GM18870 (cell line): ENCODE measurements at regions not wholly inside any gene's neighbourhood (a gene's known extent, or its start where the extent isn't known, plus 50 kb on each side); places are given as distances from the start of the nearest gene placed in this dataset.
A peak's percentile ranks its signal among the peaks of the same experiment; 100 is the strongest.

Experiments
- ATAC-seq: cut with Tn5 transposase; IDR thresholded peaks from one replicate; pipeline ENCODE4 v1.9.1; 2021; ENCODE audit warnings: moderate library complexity; ENCODE audit not compliant: unreplicated experiment

DNA sequence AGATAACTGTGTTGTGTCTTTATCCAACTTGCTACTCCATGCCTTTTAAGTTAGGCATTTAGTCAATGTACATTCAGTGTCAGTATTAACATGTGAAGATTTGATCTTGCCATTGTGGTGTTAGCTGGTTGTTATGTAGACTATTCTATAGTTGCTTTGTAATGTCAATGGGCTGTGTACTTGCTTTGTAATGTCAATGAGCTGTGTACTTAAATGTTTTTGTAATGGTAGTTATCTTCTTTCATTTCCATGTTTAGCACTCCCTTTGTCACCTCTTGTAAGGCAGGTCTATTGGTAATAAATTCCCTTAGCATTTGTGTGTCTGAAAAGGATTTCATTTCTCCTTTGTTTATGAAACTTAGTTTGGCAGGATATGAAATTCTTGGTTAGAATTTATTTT lies 53.4 kb downstream of the MC4R start:
- ATAC-seq, result no peak

GRCh38 chr18:60311676-60312360 lies 60.8 kb downstream of the MC4R start:
- no peak for ATAC-seq

DNA sequence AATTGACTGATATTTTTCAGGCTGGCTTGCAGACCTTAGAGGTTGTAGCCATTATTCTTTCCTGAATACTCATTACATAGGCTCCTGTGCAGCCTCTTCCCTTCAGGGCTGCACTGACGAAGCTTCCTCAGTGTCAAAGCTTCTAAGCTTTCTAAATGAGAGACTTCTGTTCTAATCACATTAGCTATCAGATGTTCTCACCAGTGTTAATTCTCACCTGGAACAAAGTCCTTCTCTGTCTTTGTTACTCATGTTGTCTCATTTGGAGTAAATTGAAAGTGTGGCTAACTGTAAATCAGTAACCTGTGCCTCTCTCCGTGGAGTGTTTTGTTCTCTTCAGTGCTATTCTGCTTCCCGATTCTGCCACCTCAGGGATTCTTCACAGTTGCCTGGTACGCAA lies 76.9 kb downstream of the MC4R start:
- ATAC-seq, result no peak

- ATAC-seq, result no peak
Measured at GRCh38 chr18:60292186-60292585, 80.4 kb downstream of the MC4R start.

- ATAC-seq, result no peak
Measured at GRCh38 chr18:60279391-60279790, 93.2 kb downstream of the MC4R start.

- ATAC-seq, result no peak
Measured at GRCh38 chr18:60277855-60278480, 94.6 kb downstream of the MC4R start.

GRCh38 chr18:60267391-60268058 lies 105.0 kb downstream of the MC4R start:
- ATAC-seq, result no peak

DNA sequence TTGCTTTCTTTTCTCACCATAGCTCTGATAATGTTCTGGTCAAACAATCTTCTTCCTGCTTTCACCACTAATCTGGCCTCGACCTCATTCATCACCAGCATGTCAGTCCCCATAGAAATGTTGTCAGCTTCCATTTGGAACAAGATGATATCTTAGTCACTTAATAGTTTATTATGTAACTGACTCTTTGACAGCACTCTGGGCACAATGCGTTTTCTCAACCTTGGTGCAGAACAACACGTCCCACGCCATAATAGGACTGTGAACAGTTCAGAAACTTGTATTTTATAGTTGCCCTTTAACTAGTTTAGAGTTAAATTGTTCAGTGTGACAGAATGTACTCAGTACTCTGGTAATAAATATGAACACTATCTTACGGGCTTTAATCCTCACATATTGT lies 106.0 kb downstream of the MC4R start:
- no peak for ATAC-seq

DNA sequence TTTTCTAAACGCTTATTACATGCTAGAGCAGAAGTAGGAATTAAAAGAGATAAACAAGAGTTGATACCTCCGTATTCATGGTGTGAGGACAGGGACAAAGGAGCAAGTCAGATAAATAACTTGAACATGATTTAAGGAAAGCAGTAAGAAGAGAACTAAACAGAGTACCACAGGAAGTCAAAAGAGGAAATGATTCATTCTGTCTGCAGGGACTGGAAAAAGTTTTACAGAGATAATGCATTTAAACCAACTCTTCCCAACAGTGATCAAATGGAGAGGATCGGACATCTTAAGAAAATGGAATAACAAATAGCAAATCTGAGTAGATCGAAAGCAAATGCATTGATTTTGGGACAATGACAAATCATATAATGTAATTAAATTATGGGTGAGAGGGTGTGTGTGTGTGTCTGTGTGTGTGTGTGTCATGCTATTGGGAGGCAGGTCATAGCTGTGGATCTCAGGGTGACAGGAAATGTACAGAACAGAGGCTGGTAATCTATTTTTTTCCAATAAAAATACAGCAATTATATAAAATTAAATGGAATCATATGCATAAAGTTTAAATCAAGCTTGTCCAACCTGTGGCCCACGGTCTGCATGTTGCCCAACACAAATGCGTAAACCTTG lies 113.4 kb downstream of the MC4R start:
- ATAC-seq, result peak; percentile 83

GRCh38 chr18:60249388-60249787 lies 123.2 kb downstream of the MC4R start:
- ATAC-seq, result no peak

DNA sequence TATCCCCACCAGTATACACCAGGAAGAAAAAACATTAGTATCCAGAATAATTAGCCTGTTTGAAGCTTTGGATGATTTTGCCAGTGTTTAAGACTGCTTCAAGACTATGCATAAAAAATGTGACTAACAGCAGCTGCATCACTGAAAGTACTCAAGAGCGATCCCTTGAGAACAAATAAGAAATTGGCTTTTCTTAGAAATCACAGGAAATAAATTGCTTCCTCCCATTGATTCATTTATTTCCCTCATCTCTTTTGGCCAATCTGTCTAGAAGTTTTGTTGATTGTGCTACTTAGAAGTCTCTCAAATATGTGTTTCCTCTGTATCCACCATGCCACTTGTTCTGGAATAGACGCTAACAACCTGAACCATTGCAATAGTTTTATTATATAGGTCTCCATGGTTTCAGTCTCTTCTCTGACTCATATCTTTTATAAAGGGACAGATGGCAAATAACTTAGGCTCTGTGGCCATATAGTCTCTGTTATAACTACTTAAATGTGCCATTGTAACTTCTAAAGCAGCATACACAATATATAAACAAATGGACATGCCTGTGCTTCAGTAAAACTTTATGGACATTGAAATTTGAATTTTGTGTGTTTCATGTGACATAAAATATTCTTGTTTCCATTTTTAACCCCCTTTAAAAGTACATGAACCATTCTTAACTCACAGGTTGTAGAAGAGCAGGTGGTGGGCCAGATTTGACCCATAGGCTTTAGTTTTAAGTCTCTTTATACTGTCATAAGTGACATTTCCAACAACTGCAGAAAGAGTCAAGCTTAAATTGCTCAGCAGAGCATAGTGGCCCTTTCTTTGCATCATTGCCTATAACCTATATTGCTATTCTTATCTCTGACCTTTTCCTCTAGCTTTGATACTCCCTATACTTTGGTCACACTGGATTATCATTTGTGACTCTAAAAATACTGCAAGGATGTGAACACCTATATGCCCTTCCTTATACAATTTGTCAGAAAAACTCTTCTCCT lies 123.9 kb downstream of the MC4R start:
- no peak for ATAC-seq

DNA sequence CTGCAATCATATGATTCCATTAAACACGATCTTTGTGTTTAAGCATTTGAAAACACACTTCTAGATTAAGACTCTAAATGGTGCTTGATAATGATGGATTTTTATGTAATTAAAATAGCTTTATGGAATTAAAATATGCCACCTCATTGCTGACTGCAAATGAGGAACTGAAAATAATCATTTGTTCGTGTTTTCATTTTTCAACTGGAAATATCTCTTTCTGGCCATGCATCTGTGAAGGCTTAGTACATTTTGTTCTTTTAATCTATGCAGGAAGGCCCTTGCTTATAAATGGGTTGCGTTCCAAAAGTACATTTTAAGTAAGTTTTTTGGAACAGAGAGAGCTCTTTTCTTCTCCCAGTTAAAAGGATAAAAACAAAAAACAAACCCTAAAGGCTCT lies 125.5 kb downstream of the MC4R start:
- ATAC-seq, result peak; percentile 80

DNA sequence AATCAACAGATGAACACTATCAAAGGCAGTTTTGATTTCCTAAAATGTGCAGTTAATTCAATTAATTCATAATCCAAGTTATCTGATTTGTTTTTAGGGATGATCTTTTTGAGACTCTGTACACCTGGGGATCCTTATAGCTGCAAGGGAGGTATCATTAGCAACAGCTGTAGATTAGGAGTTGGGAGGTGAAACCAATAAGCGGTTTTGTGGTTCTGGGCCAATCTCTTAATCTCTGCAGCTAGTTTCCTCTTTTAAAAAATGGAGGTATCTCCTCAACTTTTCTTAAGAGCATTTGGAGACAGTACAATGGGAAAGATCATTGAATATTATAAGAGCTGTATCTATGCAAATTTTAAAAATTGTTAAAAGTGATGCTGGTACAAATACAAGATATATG lies 126.0 kb downstream of the MC4R start:
- peak; percentile 84 for ATAC-seq

DNA sequence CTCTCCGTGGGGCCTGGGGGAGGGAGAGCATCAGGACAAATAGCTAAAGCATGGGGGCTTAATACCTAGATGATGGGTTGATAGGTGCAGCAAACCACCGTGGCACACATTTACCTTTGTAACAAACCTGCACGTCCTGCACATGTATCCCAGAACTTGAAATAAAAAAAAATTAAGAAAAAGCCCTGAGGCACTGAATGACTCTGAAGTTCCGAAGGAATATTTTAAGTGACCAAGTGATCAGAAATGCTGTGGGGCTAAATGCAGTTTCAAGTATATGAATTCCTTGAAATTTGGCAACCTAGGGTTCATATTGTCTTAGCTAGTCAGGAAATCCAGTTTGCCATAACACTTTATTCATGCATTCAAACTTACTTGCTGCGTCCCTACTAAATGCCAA lies 127.5 kb downstream of the MC4R start:
- no peak for ATAC-seq

GRCh38 chr18:60239024-60239710 lies 133.4 kb downstream of the MC4R start:
- peak; percentile 95 for ATAC-seq

- ATAC-seq, result no peak
Measured at GRCh38 chr18:60235164-60235563, 137.4 kb downstream of the MC4R start.

DNA sequence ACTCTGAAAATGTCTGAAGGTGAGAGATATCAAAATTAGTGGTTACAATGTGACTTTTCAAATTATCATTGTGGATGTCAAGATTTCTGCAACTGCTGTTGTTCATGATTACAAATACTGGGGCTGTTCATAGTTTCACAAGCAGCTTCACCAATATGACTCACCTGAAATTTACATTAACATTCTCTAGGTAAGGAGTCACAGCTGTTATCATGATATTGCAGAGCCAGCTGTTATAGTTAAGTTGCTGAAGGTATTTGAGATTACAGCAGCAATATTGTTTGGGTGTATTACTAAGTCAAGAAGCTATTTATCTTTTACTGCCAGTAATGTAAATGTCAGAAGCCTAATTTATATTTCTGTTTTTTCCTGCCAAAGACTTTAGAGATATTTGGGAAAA lies 140.0 kb downstream of the MC4R start:
- peak; percentile 72 for ATAC-seq

DNA sequence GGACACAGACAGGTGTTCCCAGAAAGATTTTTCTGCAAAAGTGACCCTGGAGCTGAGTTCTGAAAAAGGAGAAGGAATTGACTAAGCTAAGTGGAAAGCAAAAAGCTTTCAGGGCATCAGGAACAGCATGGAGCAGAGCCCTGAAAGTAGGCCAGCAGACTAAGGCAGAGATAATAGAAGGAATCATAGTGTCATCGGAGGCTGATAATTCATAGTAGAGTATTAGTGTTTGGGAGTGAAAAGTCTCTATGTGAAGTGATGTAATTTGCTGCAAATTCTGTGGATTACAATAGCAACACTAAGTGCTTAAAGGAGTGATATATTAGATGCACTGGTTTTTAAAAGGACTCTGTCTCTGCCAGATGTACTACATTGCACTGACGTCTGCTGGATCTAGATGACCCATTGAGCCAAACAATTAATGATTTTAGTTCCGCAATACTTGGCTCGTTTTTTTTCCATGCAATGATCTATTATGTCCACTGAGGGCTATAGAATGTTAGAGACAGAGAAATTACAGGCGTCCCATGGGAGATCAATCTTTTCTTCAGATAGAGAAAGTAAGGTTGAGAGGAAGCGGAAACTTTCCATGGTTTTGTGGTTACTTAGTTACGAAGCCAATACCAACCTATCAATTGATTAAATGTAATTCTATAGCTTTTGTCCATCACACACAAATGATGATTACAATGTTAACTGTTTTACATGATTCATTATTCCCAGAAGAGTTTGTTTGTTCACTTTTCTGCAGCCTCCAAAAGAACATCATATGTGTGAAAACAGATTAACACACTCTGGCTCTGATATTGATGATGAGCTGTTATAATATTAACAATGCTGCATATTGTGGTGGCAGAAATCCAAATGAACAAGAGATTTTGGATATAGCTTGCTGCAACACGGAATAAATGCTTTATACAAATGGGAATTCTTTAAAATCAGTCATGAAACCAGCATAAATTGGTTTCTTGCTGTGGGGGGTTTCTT lies 143.7 kb downstream of the MC4R start:
- no peak for ATAC-seq

GRCh38 chr18:60215432-60215831 lies 157.1 kb downstream of the MC4R start:
- no peak for ATAC-seq
